Ishikawa (cell line): ENCODE measurements at regions not wholly inside any gene's neighbourhood (a gene's known extent, or its start where the extent isn't known, plus 50 kb on each side); places are given as distances from the start of the nearest gene placed in this dataset.

ENCODE experiments used
- CEBPB ChIP-seq: IDR thresholded peaks from 2 replicates; pipeline ENCODE4 v1.6.1; 2012
- CREB1 ChIP-seq: IDR thresholded peaks from 2 replicates; pipeline ENCODE4 v1.6.1; 2012; ENCODE audit warnings: low read depth
- EGR1 ChIP-seq: IDR thresholded peaks from 2 replicates; pipeline ENCODE4 v1.6.1; 2012
- EP300 ChIP-seq: IDR thresholded peaks from 2 replicates; pipeline ENCODE4 v1.6.1; 2012; ENCODE audit warnings: borderline replicate concordance
- FOXM1 ChIP-seq: IDR thresholded peaks from 2 replicates; pipeline ENCODE4 v1.6.1; 2012; ENCODE audit warnings: low read depth, borderline replicate concordance
- MAX ChIP-seq: IDR thresholded peaks from 2 replicates; pipeline ENCODE4 v1.6.1; 2012
- NFIC ChIP-seq: IDR thresholded peaks from 2 replicates; pipeline ENCODE4 v1.6.1; 2012
- RAD21 ChIP-seq: IDR thresholded peaks from 2 replicates; pipeline ENCODE4 v1.6.1; 2012; ENCODE audit warnings: low read depth
- REST ChIP-seq: IDR thresholded peaks from 2 replicates; pipeline ENCODE4 v1.6.1; 2012; ENCODE audit warnings: low read depth, mild to moderate bottlenecking
- TAF1 ChIP-seq: IDR thresholded peaks from 2 replicates; pipeline ENCODE4 v1.6.1; 2012; ENCODE audit warnings: low read depth, mild to moderate bottlenecking
- TCF12 ChIP-seq: IDR thresholded peaks from 2 replicates; pipeline ENCODE4 v1.6.1; 2012; ENCODE audit warnings: low read depth
- TEAD4 ChIP-seq: IDR thresholded peaks from 2 replicates; pipeline ENCODE4 v1.6.1; 2012
- USF1 ChIP-seq: IDR thresholded peaks from 2 replicates; pipeline ENCODE4 v1.6.1; 2012
- YY1 ChIP-seq: IDR thresholded peaks from 2 replicates; pipeline ENCODE4 v1.6.1; 2012; ENCODE audit warnings: low read depth
- ZBTB7A ChIP-seq: IDR thresholded peaks from 2 replicates; pipeline ENCODE4 v1.6.1; 2012; ENCODE audit warnings: low read depth

- TF ChIP-seq FOXM1 = no peak
- TF ChIP-seq NFIC = no peak
Measured at GRCh38 chr2:145032791-145033190, 512.9 kb upstream of the ZEB2 start.

GRCh38 chr2:145029873-145030272 lies 510.0 kb upstream of the ZEB2 start:
- TF ChIP-seq REST = no peak
- TF ChIP-seq FOXM1 = no peak
- TF ChIP-seq MAX = no peak
- no peak for TF ChIP-seq USF1
- no peak for TF ChIP-seq ZBTB7A
- no peak for TF ChIP-seq TEAD4
- TF ChIP-seq TCF12 = no peak
- TF ChIP-seq EGR1 = no peak
- TF ChIP-seq TAF1 = no peak
- no peak for TF ChIP-seq EP300
- no peak for TF ChIP-seq CREB1
- TF ChIP-seq RAD21 = no peak

- TF ChIP-seq FOXM1 = no peak
- no peak for TF ChIP-seq CEBPB
- TF ChIP-seq CREB1 = no peak
- no peak for TF ChIP-seq EGR1
- no peak for TF ChIP-seq USF1
Measured at GRCh38 chr2:145029081-145029480, 509.2 kb upstream of the ZEB2 start.

- no peak for TF ChIP-seq YY1
- TF ChIP-seq MAX = no peak
- no peak for TF ChIP-seq USF1
- no peak for TF ChIP-seq ZBTB7A
- TF ChIP-seq NFIC = no peak
- TF ChIP-seq RAD21 = no peak
- no peak for TF ChIP-seq CREB1
- TF ChIP-seq TAF1 = no peak
- TF ChIP-seq CEBPB = no peak
- TF ChIP-seq REST = no peak
- TF ChIP-seq EGR1 = no peak
- TF ChIP-seq TEAD4 = no peak
- TF ChIP-seq FOXM1 = no peak
- no peak for TF ChIP-seq TCF12
- TF ChIP-seq EP300 = no peak
Measured at GRCh38 chr2:145028101-145028920, 508.4 kb upstream of the ZEB2 start.

GRCh38 chr2:145026456-145027455 lies 506.8 kb upstream of the ZEB2 start:
- TF ChIP-seq USF1 (no peak), CREB1 (no peak), CEBPB (no peak), REST (no peak), ZBTB7A (no peak), MAX (no peak), TCF12 (no peak)
